ENCODE measurements at regions not wholly inside any gene's neighbourhood (a gene's known extent, or its start where the extent isn't known, plus 50 kb on each side); places are given as distances from the start of the nearest gene placed in this dataset.

- DNase-seq (ENCODE audit: low spot score): peak; percentile 28
Observed at GRCh38 chr2:149908726-149909683, 321.4 kb upstream of the MMADHC start.

- no peak for DNase-seq (ENCODE audit: low spot score)
Observed at GRCh38 chr2:149906886-149907285, 319.3 kb upstream of the MMADHC start.

GRCh38 chr2:149904352-149905175 lies 317.0 kb upstream of the MMADHC start:
- DNase-seq (ENCODE audit: low spot score): no peak

- no peak for DNase-seq (ENCODE audit: low spot score)
Observed at GRCh38 chr2:149903626-149904025, 316.1 kb upstream of the MMADHC start.

- DNase-seq (ENCODE audit: low spot score): no peak
Observed at GRCh38 chr2:149902081-149902480, 314.5 kb upstream of the MMADHC start.

- DNase-seq (ENCODE audit: low spot score): no peak
Observed at GRCh38 chr2:149901231-149901859, 313.8 kb upstream of the MMADHC start.

- no peak for DNase-seq (ENCODE audit: low spot score)
Observed at GRCh38 chr2:149899390-149899789, 311.8 kb upstream of the MMADHC start.

GRCh38 chr2:149894760-149895159 lies 307.2 kb upstream of the MMADHC start:
- no peak for DNase-seq (ENCODE audit: low spot score)

GRCh38 chr2:149894226-149894625 lies 306.7 kb upstream of the MMADHC start:
- DNase-seq (ENCODE audit: low spot score): no peak

- DNase-seq (ENCODE audit: low spot score): no peak
Observed at GRCh38 chr2:149892563-149892962, 305.0 kb upstream of the MMADHC start.

GRCh38 chr2:149885946-149886345 lies 298.4 kb upstream of the MMADHC start:
- DNase-seq (ENCODE audit: low spot score): no peak

- DNase-seq (ENCODE audit: low spot score): no peak
Observed at GRCh38 chr2:149885468-149885867, 297.9 kb upstream of the MMADHC start.

GRCh38 chr2:149884871-149885270 lies 297.3 kb upstream of the MMADHC start:
- no peak for DNase-seq (ENCODE audit: low spot score)

GRCh38 chr2:149877913-149878312 lies 290.3 kb upstream of the MMADHC start:
- DNase-seq (ENCODE audit: low spot score): no peak

- no peak for DNase-seq (ENCODE audit: low spot score)
Observed at GRCh38 chr2:149877074-149877473, 289.5 kb upstream of the MMADHC start.

GRCh38 chr2:149873936-149874335 lies 286.4 kb upstream of the MMADHC start:
- DNase-seq (ENCODE audit: low spot score): no peak

- no peak for DNase-seq (ENCODE audit: low spot score)
Observed at GRCh38 chr2:149872638-149873150, 285.1 kb upstream of the MMADHC start.

- DNase-seq (ENCODE audit: low spot score): no peak
Observed at GRCh38 chr2:149872041-149872440, 284.5 kb upstream of the MMADHC start.

GRCh38 chr2:149871091-149871885 lies 283.7 kb upstream of the MMADHC start:
- no peak for DNase-seq (ENCODE audit: low spot score)

GRCh38 chr2:149863227-149863626 lies 275.7 kb upstream of the MMADHC start:
- no peak for DNase-seq (ENCODE audit: low spot score)

- no peak for DNase-seq (ENCODE audit: low spot score)
Observed at GRCh38 chr2:149861034-149861433, 273.5 kb upstream of the MMADHC start.

Data from AG08396 (cell line).